A549 (cell line): ENCODE measurements at regions not wholly inside any gene's neighbourhood (a gene's known extent, or its start where the extent isn't known, plus 50 kb on each side); places are given as distances from the start of the nearest gene placed in this dataset.

ENCODE experiments used
- CHD4 ChIP-seq: fragments of 200-600 bp; sonication (generic); IDR thresholded peaks from 2 replicates; pipeline ENCODE4 v1.6.1; 2016; ENCODE audit warnings: antibody characterized with exemption, mild to moderate bottlenecking, borderline replicate concordance
- EP300 ChIP-seq, 2 experiments: fragments of >200 bp; sonication (Bioruptor Twin); formaldehyde crosslinking; IDR thresholded peaks; 2 replicates in 1 of 2; 3 replicates in 1 of 2; pipeline ENCODE4 v1.6.1; 2016 to 2017
- GATA3 ChIP-seq: IDR thresholded peaks from 2 replicates; pipeline ENCODE4 v1.6.1; 2012; ENCODE audit warnings: borderline replicate concordance
- JUN ChIP-seq, 2 experiments: fragments of >200 bp; sonication (Bioruptor Twin); formaldehyde crosslinking; IDR thresholded peaks; 2 replicates in 1 of 2; 3 replicates in 1 of 2; pipeline ENCODE4 v1.6.1; 2016 to 2017
- POLR2A ChIP-seq: IDR thresholded peaks from 2 replicates; pipeline ENCODE4 v1.6.1; 2012; ENCODE audit warnings: mild to moderate bottlenecking, low read length
- RAD21 ChIP-seq, 2 experiments: fragments of >200 bp in 1 of 2; sonication (Bioruptor Twin) in 1 of 2; formaldehyde crosslinking in 1 of 2; IDR thresholded peaks in 1 of 2; conservative IDR thresholded peaks in 1 of 2; 2 replicates in 1 of 2; 3 replicates in 1 of 2; pipeline ENCODE4 v1.6.1; 2012 to 2018; ENCODE audit warnings: inconsistent platforms in 1 of 2
- RFX5 ChIP-seq: fragments of 450-650 bp; IDR thresholded peaks from 2 replicates; pipeline ENCODE4 v1.7.1; 2014; ENCODE audit warnings: antibody characterized with exemption, mild to moderate bottlenecking, moderate library complexity
- TF ChIP-seq, protein P1 (sequence below): fragments of >200 bp; sonication (Bioruptor Twin); formaldehyde crosslinking; IDR thresholded peaks from 3 replicates; pipeline ENCODE4 v1.5.1; 2016
- TF ChIP-seq, protein P2 (sequence below): fragments of 200-600 bp; sonication (generic); IDR thresholded peaks from 2 replicates; pipeline ENCODE4 v1.6.1; 2016; ENCODE audit warnings: antibody characterized with exemption, mild to moderate bottlenecking, moderate library complexity

DNA sequence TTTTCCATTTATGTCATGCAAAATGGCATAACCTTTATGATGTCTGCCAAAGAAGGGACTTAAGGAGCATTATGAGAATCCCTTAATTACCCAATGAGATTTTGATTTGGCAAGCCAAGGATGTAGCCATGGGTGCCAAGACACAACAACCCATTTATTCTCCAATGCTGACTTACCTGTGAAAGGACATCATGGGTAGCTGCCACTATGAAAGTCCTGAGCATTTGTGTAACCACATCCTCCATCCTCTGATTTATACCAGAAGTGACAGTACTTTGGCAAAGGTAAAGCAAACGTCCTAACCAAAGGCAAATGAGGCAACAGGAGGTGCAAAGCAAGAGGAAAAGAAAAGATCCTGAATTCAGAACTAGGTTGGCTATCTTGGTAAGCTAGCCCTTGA lies 87.3 kb upstream of the EMCN start:
- TF ChIP-seq POLR2A (no peak), GATA3 (no peak), EP300 (IDR thresholded peaks at IDR 0.05) (no peak), JUN (IDR thresholded peaks at IDR 0.05) (no peak), CHD4 (no peak), RAD21 (conservative IDR thresholded peaks at IDR 0.05 in 1 of 2, IDR thresholded peaks at IDR 0.05 in 1 of 2) (no peak), RFX5 (no peak)
- TF ChIP-seq, protein P1, sequence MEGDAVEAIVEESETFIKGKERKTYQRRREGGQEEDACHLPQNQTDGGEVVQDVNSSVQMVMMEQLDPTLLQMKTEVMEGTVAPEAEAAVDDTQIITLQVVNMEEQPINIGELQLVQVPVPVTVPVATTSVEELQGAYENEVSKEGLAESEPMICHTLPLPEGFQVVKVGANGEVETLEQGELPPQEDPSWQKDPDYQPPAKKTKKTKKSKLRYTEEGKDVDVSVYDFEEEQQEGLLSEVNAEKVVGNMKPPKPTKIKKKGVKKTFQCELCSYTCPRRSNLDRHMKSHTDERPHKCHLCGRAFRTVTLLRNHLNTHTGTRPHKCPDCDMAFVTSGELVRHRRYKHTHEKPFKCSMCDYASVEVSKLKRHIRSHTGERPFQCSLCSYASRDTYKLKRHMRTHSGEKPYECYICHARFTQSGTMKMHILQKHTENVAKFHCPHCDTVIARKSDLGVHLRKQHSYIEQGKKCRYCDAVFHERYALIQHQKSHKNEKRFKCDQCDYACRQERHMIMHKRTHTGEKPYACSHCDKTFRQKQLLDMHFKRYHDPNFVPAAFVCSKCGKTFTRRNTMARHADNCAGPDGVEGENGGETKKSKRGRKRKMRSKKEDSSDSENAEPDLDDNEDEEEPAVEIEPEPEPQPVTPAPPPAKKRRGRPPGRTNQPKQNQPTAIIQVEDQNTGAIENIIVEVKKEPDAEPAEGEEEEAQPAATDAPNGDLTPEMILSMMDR, result no peak
- TF ChIP-seq, protein P2, sequence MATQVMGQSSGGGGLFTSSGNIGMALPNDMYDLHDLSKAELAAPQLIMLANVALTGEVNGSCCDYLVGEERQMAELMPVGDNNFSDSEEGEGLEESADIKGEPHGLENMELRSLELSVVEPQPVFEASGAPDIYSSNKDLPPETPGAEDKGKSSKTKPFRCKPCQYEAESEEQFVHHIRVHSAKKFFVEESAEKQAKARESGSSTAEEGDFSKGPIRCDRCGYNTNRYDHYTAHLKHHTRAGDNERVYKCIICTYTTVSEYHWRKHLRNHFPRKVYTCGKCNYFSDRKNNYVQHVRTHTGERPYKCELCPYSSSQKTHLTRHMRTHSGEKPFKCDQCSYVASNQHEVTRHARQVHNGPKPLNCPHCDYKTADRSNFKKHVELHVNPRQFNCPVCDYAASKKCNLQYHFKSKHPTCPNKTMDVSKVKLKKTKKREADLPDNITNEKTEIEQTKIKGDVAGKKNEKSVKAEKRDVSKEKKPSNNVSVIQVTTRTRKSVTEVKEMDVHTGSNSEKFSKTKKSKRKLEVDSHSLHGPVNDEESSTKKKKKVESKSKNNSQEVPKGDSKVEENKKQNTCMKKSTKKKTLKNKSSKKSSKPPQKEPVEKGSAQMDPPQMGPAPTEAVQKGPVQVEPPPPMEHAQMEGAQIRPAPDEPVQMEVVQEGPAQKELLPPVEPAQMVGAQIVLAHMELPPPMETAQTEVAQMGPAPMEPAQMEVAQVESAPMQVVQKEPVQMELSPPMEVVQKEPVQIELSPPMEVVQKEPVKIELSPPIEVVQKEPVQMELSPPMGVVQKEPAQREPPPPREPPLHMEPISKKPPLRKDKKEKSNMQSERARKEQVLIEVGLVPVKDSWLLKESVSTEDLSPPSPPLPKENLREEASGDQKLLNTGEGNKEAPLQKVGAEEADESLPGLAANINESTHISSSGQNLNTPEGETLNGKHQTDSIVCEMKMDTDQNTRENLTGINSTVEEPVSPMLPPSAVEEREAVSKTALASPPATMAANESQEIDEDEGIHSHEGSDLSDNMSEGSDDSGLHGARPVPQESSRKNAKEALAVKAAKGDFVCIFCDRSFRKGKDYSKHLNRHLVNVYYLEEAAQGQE, result no peak
